ENCODE measurements at regions not wholly inside any gene's neighbourhood (a gene's known extent, or its start where the extent isn't known, plus 50 kb on each side); places are given as distances from the start of the nearest gene placed in this dataset.
"Not testable (repeated sequence)": the region's sequence is repeated elsewhere in the genome, so short reads cannot be mapped to it uniquely, and the experiment has no call there.

- no peak for DNase-seq (ENCODE audit: low read depth in 2 of 3, low spot score in 1 of 3)
Observed at GRCh38 chr3:72660270-72661114, 187.8 kb downstream of the SHQ1 start.

DNA sequence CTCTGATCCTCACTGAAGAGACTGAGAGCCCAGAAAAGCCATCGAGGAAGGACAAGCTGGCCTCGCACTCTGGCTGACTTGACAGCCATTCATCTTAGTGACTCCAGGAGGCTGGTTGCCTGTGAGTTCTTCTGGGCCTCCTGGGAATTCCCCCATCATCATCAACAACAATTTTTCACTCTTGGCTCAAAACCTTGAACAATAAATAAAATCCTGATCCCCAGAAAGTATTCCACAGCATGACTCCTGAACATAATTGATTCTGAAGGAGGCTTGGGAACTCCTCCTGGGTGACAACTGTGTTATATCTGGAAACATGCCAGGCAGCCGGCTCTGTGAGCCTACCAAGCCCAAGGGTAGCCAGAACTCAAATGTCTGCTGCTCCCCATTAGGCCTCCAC is 188.6 kb downstream of the SHQ1 start:
- no peak for DNase-seq (ENCODE audit: low read depth in 2 of 3, low spot score in 1 of 3)

DNA sequence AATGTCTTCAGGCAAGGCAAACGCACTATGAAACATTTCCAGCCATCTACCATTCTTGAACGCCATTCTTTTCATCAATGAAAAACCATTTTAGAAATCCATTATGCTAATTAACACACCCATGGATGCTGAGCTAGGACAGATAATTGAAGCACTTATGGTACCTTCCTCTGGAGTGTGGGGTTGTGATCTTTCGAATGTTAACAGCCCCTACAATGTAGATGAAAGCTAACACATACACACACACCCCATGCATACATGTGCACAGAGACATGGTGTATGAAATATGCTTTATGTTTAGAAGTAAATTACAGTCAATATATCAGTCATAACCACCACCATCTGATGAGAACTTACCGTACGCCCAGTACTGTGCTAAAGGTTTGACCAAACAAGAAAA is 189.1 kb downstream of the SHQ1 start:
- no peak for DNase-seq (ENCODE audit: low read depth in 2 of 3, low spot score in 1 of 3)

- no peak for DNase-seq (ENCODE audit: low read depth in 2 of 3, low spot score in 1 of 3)
Observed at GRCh38 chr3:72658466-72659100, 189.7 kb downstream of the SHQ1 start.

DNA sequence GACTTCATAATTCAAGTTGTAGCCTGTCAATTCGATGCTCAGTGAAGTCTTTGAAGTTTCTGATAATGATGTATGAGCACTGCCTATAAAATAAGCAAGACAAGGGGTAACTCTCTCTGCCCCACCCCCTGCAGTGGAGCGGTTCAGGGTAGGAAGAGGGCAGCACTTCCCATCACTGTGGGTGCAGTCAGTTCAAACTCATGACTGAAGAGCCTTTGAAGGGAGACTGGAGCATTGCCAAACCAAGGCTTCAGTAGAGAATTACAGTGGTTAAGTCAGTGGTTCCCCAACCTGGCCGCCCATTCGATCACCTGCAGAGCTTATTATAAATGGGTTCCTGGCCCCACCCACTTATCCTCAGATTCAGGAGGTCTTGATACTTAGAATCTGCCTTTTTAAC is 190.6 kb downstream of the SHQ1 start:
- DNase-seq (ENCODE audit: low read depth in 2 of 3, low spot score in 1 of 3), result peak; percentile 12 to 36 (median 23)

DNA sequence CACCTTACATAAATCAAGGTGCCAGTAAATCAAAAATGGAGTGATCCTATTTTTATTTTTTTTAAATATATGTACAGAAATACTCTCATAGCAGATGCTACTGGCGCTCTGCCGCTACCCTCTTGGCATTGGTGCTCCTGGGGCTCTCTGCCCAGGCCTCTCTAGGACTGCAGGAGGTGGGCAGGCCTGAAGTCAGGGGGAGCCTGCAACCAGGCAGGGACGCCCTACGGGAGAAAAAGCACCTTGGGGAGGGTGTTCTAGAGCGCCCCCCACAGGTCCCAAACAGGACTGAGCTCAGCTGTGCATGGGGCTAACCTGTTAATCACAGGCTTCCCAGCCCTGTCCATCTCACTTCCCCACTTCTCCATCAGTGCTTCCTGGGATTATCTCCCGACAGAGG is 192.5 kb downstream of the SHQ1 start:
- no peak for DNase-seq (ENCODE audit: low read depth in 2 of 3, low spot score in 1 of 3)

DNA sequence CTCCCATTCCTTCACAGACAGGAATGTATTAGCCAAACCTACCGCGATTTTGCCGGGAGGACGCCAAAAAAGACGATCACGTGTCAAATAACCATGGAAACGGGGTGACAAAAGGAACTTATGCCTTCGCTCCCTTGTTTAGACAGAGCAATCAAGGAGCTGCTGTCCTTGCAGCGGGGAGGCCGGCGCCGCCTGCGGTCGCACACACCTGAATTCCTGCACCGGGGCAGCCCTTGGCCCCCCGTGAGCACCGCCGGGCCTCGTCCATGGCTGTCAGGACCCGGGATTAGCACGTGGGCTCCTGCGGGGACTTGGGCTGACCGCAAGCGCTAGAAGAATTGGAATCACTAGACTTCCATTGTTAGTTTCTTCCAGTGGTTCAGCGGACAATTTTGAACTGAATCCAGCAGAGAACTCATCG is 193.1 kb downstream of the SHQ1 start:
- DNase-seq (ENCODE audit: low read depth in 2 of 3, low spot score in 1 of 3), result no peak

- no peak for DNase-seq (ENCODE audit: low read depth in 2 of 3, low spot score in 1 of 3)
Observed at GRCh38 chr3:72652395-72652794, 195.8 kb downstream of the SHQ1 start.

GRCh38 chr3:72651498-72651897 is 196.7 kb downstream of the SHQ1 start:
- DNase-seq (ENCODE audit: low read depth in 2 of 3, low spot score in 1 of 3), result no peak

- no peak for DNase-seq (ENCODE audit: low read depth in 2 of 3, low spot score in 1 of 3)
Observed at GRCh38 chr3:72646263-72646662, 202.0 kb downstream of the SHQ1 start.

DNA sequence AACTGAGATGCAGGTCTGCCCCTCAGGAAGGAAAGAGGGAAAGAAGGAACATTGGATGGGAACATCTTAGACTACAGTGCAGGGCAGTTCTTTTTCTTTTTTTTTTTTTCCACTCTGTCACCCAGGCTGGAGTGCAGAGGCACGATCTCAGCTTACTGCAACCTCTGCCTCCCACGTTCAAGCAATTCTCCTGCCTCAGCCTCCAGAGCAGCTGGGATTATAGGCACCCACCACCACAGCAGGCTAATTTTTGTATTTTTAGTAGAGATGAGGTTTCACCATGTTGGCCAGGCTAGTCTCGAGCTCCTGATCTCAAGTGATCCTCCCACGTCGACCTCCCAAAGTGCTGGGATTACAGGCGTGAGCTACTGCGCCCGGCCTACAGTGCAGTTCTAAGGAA is 204.6 kb downstream of the SHQ1 start:
- not testable (repeated sequence) for DNase-seq (ENCODE audit: low read depth in 2 of 3, low spot score in 1 of 3)

GRCh38 chr3:72641684-72642083 is 206.6 kb downstream of the SHQ1 start:
- DNase-seq (ENCODE audit: low read depth in 2 of 3, low spot score in 1 of 3), result no peak

GRCh38 chr3:72641072-72641471 is 207.2 kb downstream of the SHQ1 start:
- no peak for DNase-seq (ENCODE audit: low read depth in 2 of 3, low spot score in 1 of 3)

DNA sequence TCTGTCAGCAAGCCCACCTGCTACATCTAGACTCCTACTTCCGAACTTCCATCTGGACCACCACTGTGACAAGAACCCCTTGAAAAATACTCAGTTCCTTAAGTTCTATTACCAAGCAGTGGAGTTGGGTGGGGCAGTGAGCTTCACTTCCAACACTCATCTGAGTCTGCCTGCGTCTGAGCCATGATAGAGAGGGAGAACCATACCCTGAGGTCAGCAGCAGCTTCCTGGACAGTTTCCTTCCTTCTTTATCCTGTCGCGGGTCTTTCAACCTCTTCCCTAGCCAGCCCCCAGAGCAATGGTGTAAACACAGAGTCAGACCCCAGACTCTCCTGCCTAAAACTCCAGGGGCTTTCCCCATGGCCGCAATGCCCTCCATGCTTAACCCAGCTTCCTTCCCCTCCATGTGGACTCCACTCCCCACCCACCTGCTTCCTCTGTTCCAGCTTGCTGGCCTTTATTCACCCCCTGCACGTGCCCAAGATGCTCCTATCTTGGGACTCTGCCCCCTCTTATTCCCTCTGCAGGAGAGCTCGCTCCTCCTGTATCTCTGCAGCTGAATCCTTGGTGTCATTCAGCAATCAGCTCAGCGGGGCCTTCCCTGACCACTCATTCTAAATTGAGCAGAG is 211.2 kb downstream of the SHQ1 start:
- no peak for DNase-seq (ENCODE audit: low read depth in 2 of 3, low spot score in 1 of 3)

DNA sequence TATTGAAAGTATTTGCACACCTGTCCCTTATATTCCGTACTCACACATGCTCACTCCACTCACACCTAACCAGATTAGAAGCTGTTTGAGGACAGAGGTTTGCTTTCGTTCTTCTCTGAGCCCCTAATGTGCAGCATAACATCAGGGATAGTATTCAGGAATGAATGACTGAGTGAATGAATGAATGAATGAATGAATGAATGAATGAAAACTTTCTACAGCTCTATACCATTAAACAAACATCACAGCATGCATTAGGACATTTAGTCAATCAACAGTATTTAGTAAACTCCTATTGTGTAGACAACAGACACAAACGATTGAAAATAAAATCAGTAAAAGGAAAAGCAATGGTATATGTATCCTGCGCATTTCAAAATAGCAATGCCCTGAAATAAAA is 212.7 kb downstream of the SHQ1 start:
- DNase-seq (ENCODE audit: low read depth in 2 of 3, low spot score in 1 of 3), result no peak

DNA sequence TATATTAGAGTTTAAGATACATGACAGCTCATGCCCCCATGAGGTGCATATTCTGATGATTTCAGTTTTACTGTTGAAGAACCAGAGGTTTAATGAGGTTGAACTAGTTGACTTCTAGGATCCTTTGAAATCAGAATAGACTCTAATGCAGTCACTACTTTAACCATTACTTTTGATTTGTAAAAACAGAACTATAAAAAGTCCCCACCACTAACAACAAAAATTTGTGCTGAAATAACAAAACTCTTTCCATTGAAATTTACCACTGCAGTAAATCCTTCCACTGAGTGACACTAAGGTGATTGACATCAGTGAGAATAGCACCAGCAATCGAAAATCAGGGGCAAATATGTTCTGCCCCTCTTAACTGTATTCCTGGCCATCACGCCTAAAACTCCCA is 214.1 kb downstream of the SHQ1 start:
- no peak for DNase-seq (ENCODE audit: low read depth in 2 of 3, low spot score in 1 of 3)

DNA sequence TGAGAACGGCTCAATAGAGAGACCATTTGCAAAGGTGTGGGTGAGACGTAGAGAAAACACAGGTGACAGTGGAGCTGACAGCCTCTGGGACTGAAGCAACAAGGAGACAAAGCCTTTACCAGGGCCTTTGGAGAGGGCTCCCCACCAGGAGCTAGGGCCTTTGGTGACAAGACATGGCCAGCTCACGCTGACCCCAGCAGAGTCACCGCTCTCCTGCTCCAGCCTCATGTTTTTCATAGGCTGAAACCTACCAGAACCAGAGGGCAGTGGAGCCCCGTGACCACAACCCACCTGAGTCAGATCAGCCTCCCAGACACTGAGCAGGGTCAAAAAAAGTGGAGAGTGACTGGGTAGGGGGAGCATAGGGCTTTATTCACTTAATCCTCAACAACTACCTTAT is 214.7 kb downstream of the SHQ1 start:
- peak in 1 of 3 donors; percentile 27 for DNase-seq (ENCODE audit: low read depth in 2 of 3, low spot score in 1 of 3)

DNA sequence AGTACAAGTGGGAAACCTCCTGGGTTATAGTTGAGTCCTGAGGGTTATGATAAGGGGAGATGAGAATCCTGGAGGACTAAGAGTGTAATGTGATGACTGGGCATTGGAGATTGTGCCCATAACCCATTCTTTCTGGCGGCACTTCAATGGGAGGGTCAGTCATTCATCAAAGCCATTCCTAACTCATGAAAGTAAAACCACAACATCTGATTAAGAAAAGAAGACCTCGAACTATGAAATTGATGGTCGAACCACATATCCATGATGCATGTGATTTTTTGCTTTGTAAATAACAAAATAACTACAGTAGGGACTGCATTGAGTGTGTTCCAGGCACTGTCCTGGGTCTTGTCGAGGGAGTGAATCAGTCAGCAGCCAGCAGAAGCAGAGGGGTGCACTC is 215.1 kb downstream of the SHQ1 start:
- no peak for DNase-seq (ENCODE audit: low read depth in 2 of 3, low spot score in 1 of 3)

DNA sequence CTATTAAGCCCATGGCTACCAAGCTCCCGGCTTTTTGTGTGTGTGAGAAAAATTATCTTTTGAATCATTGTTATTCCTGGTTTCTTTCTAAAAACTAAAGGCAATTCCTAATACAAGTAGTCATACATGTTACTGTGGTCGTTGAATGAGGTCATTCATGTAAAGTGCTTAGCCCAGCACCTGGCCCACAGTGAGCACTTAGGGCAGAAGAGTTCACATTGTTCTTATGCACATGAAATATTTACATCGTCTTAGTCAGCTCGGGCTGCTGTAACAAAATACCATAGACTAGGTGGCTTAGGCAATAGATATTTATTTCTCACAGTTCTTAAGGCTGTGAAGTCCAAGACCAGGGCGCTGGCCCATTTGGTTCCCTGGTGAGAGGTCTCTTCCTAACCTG is 216.1 kb downstream of the SHQ1 start:
- DNase-seq (ENCODE audit: low read depth in 2 of 3, low spot score in 1 of 3), result no peak

GRCh38 chr3:72630969-72631344 is 217.3 kb downstream of the SHQ1 start:
- DNase-seq (ENCODE audit: low read depth in 2 of 3, low spot score in 1 of 3), result no peak

- no peak for DNase-seq (ENCODE audit: low read depth in 2 of 3, low spot score in 1 of 3)
Observed at GRCh38 chr3:72630327-72630968, 217.8 kb downstream of the SHQ1 start.

DNA sequence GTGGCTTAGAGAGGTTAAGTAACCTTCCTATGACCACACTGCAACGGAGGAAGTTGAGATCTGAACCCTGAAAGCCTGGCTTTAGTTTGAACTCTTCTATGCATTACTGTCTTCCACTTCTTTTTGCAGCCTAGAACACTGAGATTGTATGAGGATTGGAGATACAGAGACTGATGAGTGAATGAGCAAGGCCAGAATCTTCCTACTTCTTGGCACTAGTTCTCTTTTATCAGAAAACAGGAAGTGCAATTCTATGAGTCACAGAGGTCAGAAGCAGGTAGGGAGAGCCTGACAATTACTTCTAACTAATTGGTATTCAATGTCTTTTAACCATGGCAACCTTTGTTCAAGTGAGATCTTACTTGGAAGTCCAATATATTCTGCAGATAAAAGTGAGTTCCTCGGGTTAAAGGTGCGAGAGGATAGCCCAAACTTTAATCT is 219.0 kb downstream of the SHQ1 start:
- no peak for DNase-seq (ENCODE audit: low read depth in 2 of 3, low spot score in 1 of 3)
